ENCODE measurements at regions not wholly inside any gene's neighbourhood (a gene's known extent, or its start where the extent isn't known, plus 50 kb on each side); places are given as distances from the start of the nearest gene placed in this dataset.
"Not testable (repeated sequence)": the region's sequence is repeated elsewhere in the genome, so short reads cannot be mapped to it uniquely, and the experiment has no call there.

DNA sequence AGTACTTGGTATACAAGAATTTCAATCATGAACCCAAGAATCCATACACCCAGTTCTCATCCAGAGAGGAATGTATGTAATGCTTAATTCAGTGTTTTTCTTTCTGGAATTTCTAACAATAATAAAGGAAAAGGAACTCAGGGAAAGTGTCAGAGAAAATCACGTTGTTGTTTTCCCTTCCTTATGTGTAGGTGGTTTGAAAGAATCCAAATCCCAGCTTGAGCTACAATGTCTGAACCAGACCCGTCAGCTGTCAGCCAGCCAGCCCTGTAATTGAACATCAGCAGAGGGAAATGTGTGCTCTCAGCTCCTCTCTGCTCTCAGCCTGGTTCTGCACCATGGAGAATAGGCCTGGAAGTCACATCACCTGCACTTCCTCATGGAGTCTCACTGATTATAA, 126.5 kb downstream of the TMEM30B start:
- Mint-ChIP-seq H3K9me3 (no peaks in the 10 kb centered on the region), H3K36me3 (no peaks in the 10 kb centered on the region), H3K4me1 (no peaks in the 10 kb centered on the region), H3K27me3 (peaks cover 16% of the 10 kb centered on the region), H3K4me3 (no peak overlapping the region), H3K27ac (no peak overlapping the region)
- DNase-seq = no peak

DNA sequence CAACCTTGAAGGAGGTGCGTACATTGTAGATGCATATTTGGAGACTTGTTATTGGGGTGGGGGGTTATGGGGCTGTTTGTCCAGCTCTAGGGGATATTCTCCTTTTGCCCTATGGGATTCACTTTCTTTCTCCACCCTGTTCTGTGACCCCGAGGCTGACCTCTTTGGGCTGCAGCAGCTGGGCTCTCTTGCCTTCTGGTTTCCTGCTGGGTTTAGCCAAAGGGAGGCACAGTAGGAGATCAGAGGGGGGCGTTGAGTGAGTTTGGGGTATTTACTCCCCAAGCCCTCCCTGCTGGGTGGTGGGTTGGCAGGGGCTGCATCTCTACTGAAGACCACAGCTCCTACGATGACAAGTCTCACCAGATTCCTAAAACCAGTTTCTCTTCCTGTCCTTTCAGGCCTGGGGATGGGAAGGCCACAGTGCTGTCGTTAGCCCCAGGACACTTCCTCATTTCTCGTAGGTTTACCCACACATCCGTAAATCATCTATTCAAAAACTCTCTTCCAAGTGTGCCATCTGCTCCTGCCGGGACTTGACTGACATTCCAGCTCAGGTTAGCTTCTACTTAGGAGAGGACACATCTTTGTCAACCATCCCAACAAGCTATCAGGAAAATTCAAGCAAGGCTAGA, 127.1 kb downstream of the TMEM30B start:
- Mint-ChIP-seq H3K9me3 (no peaks in the 10 kb centered on the region), H3K27ac (no peak overlapping the region), H3K4me1 (no peaks in the 10 kb centered on the region), H3K36me3 (no peaks in the 10 kb centered on the region), H3K27me3 (peaks cover 22% of the 10 kb centered on the region), H3K4me3 (no peak overlapping the region)
- DNase-seq = no peak

DNA sequence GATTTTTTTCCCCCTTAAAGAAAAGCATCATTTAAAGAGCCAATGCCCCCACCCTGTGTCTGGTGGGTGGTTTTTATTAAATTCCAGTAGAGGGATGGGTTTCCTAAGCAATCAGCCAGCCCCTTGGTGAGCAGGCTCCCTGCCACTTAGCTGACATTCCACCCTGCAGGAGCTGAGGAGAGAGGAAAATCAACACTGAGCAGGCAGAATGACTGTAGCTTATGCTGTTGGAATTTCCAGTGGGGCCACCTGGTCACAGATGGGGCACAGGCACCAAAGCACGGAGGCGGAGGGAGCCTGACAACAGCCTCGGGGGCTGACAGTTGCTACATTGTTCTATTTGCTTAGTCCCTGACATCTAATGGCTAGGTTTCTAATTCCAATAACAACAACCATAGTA, 127.7 kb downstream of the TMEM30B start:
- no peak for DNase-seq
- no peaks in the 10 kb centered on the region for H3K36me3 Mint-ChIP-seq
- no peak overlapping the region for H3K4me3 Mint-ChIP-seq
- peaks cover 23% of the 10 kb centered on the region for H3K27me3 Mint-ChIP-seq
- H3K27ac Mint-ChIP-seq = no peak overlapping the region
- no peaks in the 10 kb centered on the region for H3K9me3 Mint-ChIP-seq
- H3K4me1 Mint-ChIP-seq = no peaks in the 10 kb centered on the region

DNA sequence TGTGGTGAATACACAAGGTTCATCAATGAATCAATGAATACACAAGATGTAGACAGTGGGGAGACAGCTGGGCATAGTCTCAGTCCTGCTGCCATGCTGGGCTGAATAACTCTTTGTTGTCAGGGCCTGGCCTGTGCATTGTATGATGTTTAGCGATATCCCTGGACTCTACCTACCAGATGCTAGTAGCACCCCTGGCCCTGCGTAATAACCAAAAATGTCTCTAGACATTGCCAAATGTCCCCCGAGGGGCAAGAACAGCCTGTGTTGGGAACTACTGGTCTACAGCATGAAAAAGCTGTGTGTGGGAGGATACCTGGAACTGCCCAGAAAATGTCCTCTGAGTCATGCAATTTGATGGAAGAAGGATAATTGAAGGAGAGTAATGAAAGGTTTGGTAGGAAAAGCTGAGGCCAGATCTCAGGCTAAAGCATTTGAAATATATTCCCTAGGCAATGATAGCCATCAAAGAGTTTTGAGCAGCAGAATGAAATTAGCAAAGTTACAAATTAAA, 128.2 kb downstream of the TMEM30B start:
- H3K9me3 Mint-ChIP-seq = no peaks in the 10 kb centered on the region
- H3K4me3 Mint-ChIP-seq = no peak overlapping the region
- H3K27me3 Mint-ChIP-seq = peaks cover 23% of the 10 kb centered on the region
- no peaks in the 10 kb centered on the region for H3K36me3 Mint-ChIP-seq
- H3K4me1 Mint-ChIP-seq = no peaks in the 10 kb centered on the region
- no peak for DNase-seq
- H3K27ac Mint-ChIP-seq = no peak overlapping the region

DNA sequence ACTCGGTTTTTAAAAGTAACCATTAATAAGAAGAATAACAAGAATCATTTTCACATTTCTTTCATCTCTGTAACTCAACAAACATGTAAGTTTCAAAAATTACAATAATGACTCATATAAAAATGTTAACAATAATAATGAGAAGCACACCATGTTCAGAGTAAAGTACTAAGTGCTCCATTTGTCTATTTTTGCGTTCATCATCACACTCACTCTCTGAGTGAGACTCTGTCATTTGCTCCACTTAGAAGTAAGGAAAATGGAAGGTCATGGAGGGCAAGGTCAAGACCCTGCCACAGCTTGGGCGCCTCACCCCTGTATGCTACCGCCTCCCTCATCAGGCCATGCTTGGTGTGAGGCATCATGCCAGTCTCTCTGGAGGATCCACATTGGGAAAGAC, 129.9 kb downstream of the TMEM30B start:
- no peak for DNase-seq
- Mint-ChIP-seq H3K27me3 (peaks cover 23% of the 10 kb centered on the region), H3K4me1 (no peaks in the 10 kb centered on the region), H3K27ac (no peak overlapping the region), H3K36me3 (no peaks in the 10 kb centered on the region), H3K4me3 (no peak overlapping the region), H3K9me3 (no peaks in the 10 kb centered on the region)

DNA sequence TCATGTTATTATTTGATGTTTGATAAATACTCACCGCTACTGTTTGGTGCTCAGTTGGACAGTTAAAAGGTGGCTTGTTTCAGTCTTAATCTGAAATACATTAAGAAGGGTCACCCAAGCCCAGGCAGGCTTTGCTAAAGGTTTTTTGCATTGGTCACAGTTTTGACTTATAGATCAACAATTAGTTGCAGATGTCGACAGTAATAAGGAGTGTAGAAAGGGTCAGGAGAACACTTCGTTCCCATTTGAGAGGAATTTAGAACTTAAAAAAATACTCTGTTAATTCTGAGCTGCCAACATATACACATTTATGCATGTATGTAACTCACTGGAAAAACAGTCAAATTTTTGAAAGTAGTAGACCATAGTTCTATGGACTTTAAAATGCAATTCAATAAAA, 130.3 kb downstream of the TMEM30B start:
- Mint-ChIP-seq H3K36me3 (no peaks in the 10 kb centered on the region), H3K9me3 (no peaks in the 10 kb centered on the region), H3K27ac (no peak overlapping the region), H3K4me3 (no peak overlapping the region), H3K27me3 (peaks cover 23% of the 10 kb centered on the region), H3K4me1 (no peaks in the 10 kb centered on the region)
- no peak for DNase-seq

DNA sequence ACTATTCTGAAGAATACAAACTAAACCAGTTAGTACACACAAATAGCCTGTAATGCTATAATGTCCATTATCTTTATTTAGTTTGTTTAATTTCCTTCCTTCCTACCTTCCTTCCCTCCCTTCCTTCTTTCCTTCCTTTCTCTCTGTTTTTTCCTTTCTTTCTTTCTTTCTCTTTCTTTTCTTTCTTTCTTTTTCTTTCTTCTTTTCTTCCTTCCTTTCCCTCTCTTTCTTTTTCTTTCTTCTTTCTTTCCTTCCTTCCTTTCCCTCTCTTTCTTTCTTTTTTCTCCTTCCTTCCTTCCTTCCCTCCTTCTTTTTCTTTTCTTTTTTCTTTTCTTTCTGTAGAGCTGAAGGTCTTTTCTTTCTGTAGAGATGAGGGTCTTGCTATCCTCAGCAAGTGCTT, 131.2 kb downstream of the TMEM30B start:
- DNase-seq = no peak
- H3K36me3 Mint-ChIP-seq = no peaks in the 10 kb centered on the region
- H3K27me3 Mint-ChIP-seq = peaks cover 23% of the 10 kb centered on the region
- H3K9me3 Mint-ChIP-seq = no peaks in the 10 kb centered on the region
- H3K27ac Mint-ChIP-seq = no peak overlapping the region
- no peaks in the 10 kb centered on the region for H3K4me1 Mint-ChIP-seq
- no peak overlapping the region for H3K4me3 Mint-ChIP-seq

DNA sequence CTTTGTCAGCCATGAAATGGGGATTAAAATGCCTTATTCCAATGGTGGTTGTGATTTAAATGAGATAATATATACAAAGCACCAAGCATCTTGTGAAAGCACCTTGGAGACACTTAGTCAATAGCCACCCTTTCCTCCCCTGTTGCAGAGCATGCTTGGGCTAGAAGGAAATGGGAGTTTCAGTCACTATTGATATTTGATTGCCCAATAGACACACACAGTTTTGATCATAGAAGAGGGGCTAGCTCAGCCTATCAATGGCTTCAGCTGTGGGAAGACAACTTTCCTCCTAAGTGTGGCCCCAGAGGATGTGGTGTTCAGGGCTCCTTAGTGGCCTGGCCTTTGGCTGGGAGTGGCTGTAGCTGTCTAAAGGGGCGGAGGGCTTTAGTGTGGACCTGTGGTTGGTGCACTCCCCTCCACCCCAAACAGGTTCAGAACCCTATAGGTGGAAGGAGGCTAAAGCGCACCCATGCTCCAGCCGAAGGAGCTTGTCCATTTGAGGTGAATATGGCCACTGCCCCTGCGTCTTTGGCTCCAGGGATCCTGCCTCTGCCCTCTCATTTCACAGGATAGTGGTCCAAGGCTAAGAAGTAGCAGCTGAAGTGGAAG, 132.3 kb downstream of the TMEM30B start:
- no peak for DNase-seq
- Mint-ChIP-seq H3K4me1 (no peaks in the 10 kb centered on the region), H3K4me3 (no peak overlapping the region), H3K27ac (no peak overlapping the region), H3K36me3 (no peaks in the 10 kb centered on the region), H3K9me3 (peaks cover 9% of the 10 kb centered on the region), H3K27me3 (peaks cover 23% of the 10 kb centered on the region)

DNA sequence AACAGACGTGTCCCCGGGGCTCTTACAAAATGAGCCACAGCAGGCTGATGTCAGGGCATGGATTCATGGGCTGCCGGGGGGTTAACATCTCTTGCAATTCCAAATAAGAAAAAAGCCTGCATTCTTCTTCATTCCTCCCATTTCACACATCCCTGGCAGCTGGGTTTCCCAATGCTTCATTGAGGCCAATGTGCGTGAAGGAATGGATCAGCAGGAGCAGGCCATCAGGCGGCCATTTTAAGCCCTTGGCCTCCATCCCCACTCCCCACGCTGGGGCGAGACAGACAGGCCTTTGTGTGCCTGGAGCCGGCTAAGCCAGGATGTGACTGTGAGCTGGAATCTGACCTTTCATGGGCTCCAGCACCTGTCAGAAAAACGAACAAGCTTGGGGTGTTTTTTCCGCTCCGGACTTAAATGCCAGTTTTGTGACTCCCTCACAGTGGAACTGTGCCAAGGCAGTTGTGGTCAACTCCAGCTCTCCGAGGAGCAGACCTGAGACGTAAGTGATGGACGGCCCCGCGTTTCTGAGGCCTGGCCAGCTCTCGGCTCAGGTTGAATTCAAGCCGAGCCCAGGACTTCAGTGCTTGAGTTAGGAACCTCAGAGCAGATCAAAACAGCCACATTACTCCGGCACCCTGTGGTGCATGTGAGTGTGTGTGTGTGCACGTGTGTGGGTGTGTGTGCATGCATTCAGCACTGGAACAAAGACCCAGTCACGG, 133.1 kb downstream of the TMEM30B start:
- Mint-ChIP-seq H3K27ac (no peak overlapping the region), H3K4me3 (no peak overlapping the region), H3K4me1 (no peaks in the 10 kb centered on the region), H3K36me3 (no peaks in the 10 kb centered on the region), H3K27me3 (peaks cover 19% of the 10 kb centered on the region), H3K9me3 (peaks cover 15% of the 10 kb centered on the region)
- DNase-seq = no peak

DNA sequence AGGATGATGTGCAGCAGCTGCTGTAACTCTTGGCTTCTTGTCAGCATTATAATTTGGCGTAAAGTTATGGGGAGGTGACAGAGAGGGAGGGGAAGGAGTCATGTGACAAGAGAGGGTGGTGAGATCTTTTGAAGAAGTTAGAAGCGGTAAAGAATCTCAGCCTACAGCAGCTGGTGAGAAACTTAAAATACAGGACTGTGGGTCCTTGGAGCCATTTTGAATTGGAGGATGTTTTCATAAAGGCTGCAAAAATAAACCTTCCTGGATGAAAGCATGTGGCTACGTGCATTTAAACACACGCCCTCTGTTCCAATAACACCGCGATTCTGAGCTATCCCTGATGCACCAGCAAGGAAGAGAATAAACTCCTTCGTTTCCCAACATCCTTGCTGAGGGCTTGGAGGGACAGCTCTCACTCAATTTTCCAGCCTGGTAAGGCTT, 133.7 kb downstream of the TMEM30B start:
- Mint-ChIP-seq H3K4me1 (no peaks in the 10 kb centered on the region), H3K27me3 (peaks cover 17% of the 10 kb centered on the region), H3K36me3 (no peaks in the 10 kb centered on the region), H3K27ac (no peak overlapping the region), H3K4me3 (no peak overlapping the region), H3K9me3 (peaks cover 16% of the 10 kb centered on the region)
- no peak for DNase-seq

DNA sequence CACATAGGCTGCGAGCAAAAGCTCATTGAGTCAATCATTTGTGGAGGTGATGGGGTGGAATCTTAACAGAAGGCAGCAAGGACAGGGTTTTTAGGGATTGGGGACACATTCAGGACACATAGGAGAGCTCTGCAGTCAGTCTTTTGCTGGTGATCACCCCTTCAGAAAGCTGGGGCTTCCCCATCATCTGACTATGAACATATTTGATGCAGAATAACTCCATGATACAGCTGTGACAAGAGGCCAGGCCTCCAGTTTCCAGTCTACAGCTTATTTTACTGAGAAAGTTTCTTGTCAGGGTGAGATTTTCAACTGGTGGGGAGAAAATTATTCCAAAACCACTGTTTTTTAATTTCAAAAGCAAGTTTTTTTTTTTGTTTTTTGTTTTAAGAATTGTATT, 134.2 kb downstream of the TMEM30B start:
- Mint-ChIP-seq H3K4me1 (no peaks in the 10 kb centered on the region), H3K9me3 (peaks cover 16% of the 10 kb centered on the region), H3K27me3 (peaks cover 20% of the 10 kb centered on the region), H3K4me3 (no peak overlapping the region), H3K27ac (no peak overlapping the region), H3K36me3 (no peaks in the 10 kb centered on the region)
- no peak for DNase-seq

DNA sequence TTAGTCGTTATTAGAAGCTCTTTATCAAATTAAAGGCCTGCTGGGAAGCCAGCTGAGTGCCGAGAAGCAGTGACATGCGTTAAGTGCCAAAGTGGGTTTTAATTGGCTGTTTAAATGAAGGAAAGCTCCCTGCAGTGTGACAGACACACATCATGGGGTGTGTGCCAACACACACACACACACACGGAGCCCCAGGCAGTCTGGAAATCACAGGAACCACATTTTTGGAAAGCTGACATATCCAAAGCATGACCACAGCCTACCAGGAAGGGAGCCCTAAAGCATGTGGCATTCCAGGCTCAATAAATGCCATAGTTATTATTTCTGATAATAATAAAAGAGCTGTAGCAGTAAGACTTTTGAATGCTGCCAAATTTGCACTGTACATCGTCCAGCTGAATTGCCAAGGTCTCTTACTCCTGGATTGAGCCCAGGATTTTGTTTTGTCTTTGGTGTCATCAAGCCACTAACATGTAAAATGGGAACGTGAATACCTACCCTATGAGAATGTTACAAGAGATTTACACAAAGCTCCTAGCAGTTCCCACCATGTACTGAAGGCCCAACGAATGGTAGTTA, 135.1 kb downstream of the TMEM30B start:
- peaks cover 16% of the 10 kb centered on the region for H3K9me3 Mint-ChIP-seq
- no peaks in the 10 kb centered on the region for H3K4me1 Mint-ChIP-seq
- no peak overlapping the region for H3K27ac Mint-ChIP-seq
- H3K27me3 Mint-ChIP-seq = peaks cover 16% of the 10 kb centered on the region
- H3K36me3 Mint-ChIP-seq = no peaks in the 10 kb centered on the region
- no peak for DNase-seq
- no peak overlapping the region for H3K4me3 Mint-ChIP-seq

DNA sequence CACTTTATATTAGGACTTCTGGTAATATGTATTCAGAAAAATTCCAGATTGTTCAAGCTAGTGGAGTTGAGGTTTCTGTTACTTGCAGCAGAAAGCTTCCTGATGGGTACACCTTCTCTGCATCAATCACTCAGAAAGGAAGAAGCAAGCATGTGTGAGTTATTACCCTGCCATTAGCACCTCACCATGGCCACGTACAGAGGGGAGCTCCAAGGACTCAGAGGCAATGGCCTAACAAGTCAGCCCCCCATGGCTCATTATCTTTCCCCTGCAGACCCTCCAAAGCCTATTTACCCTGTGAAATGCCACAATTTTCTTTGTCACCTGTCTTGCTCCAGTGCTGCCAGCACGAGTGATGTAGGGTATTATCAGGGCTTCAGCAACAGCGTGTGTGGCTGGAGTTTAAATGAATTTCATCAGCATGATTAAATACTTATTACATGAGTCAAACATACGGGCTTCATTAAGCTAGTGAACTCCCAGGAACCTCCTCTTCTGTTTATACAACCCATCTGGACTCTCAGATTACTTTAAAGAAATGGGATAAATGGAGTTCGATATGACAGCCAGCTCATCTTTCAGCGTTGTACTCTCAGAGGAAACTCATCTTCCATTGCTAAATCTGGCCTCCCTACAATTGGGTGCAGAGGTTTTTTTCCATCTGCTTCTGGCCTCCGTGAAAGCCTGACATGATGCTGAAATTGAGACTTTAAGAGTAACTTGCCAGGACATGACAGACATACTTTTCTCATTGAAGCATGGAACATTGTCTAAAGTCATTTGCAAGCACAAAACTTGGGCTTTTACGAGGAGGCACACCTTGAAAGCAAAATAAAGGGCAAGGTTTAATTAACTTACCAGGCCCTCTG, 135.9 kb downstream of the TMEM30B start:
- no peak overlapping the region for H3K27ac Mint-ChIP-seq
- no peak for DNase-seq
- no peak overlapping the region for H3K4me3 Mint-ChIP-seq
- peaks cover 16% of the 10 kb centered on the region for H3K9me3 Mint-ChIP-seq
- H3K36me3 Mint-ChIP-seq = no peaks in the 10 kb centered on the region
- H3K4me1 Mint-ChIP-seq = no peaks in the 10 kb centered on the region
- peaks cover 16% of the 10 kb centered on the region for H3K27me3 Mint-ChIP-seq

DNA sequence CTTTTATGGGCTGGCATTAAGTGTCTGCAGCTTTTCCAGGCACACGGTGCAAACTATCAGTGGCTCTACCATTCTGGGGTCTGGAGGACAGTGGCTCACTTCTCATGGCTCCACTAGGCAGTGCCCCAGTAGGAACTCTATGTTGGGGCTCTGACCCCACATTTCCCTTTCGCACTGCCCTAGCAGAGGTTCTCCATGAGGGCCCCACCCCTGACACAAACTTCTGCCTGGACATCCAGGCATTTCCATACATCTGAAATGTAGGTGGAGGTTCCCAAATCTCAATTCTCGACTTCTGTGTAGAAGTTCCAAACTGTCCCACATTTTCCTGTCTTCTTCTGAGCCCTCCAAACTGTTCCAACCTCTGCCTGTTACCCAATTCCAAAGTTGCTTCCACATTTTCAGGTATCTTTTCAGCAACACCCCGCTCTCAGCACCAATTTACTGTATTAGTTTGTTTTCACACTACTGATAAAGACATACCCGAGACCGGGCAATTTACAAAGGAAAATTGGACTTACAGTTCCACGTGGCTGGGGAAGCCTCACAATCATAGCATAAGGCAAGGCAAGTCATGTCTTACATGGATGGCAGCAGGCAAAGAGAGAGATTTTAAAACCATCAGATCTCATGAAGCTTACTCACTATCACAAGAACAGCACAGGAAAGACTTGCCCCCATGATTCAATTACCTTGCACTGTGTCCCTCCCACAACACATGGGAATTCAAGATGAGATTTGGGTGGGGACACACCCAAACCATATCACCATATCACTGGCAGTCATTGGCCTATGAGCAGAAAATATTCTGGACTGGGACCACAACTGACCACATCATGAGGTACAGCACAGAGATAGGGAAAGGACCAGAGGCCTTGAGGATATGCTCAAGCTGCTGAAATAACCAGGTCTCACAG, 136.8 kb downstream of the TMEM30B start:
- not testable (repeated sequence) for H3K27ac Mint-ChIP-seq, H3K27me3 Mint-ChIP-seq, H3K4me1 Mint-ChIP-seq, H3K4me3 Mint-ChIP-seq, H3K36me3 Mint-ChIP-seq, DNase-seq
- peaks cover 16% of the 10 kb centered on the region for H3K9me3 Mint-ChIP-seq

Measured in activated naive CD8-positive, alpha-beta T cell treated with anti-CD3 and anti-CD28 coated beads for 36 hours (primary cell).